PFSK-1 (cell line): ENCODE measurements at regions not wholly inside any gene's neighbourhood (a gene's known extent, or its start where the extent isn't known, plus 50 kb on each side); places are given as distances from the start of the nearest gene placed in this dataset.

Experiments
- POLR2AphosphoS5 ChIP-seq: IDR thresholded peaks from 2 replicates; pipeline ENCODE4 v1.6.1; 2012; ENCODE audit warnings: low read depth, mild to moderate bottlenecking, control low read depth, low read length, moderate library complexity
- SIN3A ChIP-seq: IDR thresholded peaks from 2 replicates; pipeline ENCODE4 v1.6.1; 2012; ENCODE audit warnings: mild to moderate bottlenecking, low read length, moderate library complexity, borderline replicate concordance; ENCODE audit not compliant: insufficient read depth
- TAF1 ChIP-seq: IDR thresholded peaks from 2 replicates; pipeline ENCODE4 v1.6.1; 2012; ENCODE audit warnings: low read length, control low read depth, borderline replicate concordance; ENCODE audit not compliant: insufficient read depth

GRCh38 chr10:65024886-65025285 lies 1503.7 kb downstream of the REEP3 start:
- TF ChIP-seq SIN3A (no peak), POLR2AphosphoS5 (no peak), TAF1 (no peak)
